ENCODE measurements at regions not wholly inside any gene's neighbourhood (a gene's known extent, or its start where the extent isn't known, plus 50 kb on each side); places are given as distances from the start of the nearest gene placed in this dataset.

GRCh38 chr13:40151673-40152072 lies 496.2 kb downstream of the COG6 start:
- H3K36me3 ChIP-seq (replicated peaks; ENCODE audit: insufficient read depth, low read depth): no peaks in the 10 kb centered on the region
- no peak overlapping the region for H3K4me2 ChIP-seq
- WGBS (ENCODE audit: low lambda C conversion rate, missing lambda C conversion rate): 91% methylated on average over 2 of the region's 2 CpGs
- peaks cover 4% of the 10 kb centered on the region for H3K27me3 ChIP-seq
- no peaks in the 10 kb centered on the region for H3K9me2 ChIP-seq (replicated peaks; ENCODE audit: insufficient read depth)
- H3K27ac ChIP-seq: no peak overlapping the region
- no peaks in the 10 kb centered on the region for H3K79me2 ChIP-seq
- H4K20me1 ChIP-seq (ENCODE audit: insufficient read depth, poor library complexity, severe bottlenecking): no peaks in the 10 kb centered on the region
- DNase-seq (ENCODE audit: low spot score): no peak
- no peak overlapping the region for H3K4me3 ChIP-seq
- H3K4me1 ChIP-seq (ENCODE audit: insufficient read depth): no peaks in the 10 kb centered on the region
- TF ChIP-seq CTCF (IDR thresholded peaks at IDR 0.05; ENCODE audit: poor library complexity) (no peak), EZH2phosphoT487 (IDR thresholded peaks at IDR 0.05; ENCODE audit: low read depth, severe bottlenecking, unreplicated experiment) (no peak), EZH2 (IDR thresholded peaks at IDR 0.05; ENCODE audit: borderline replicate concordance) (no peak)
- no peak overlapping the region for H2AFZ ChIP-seq
- no peaks in the 10 kb centered on the region for H3K9me3 ChIP-seq (ENCODE audit: low read depth)

GRCh38 chr13:40152145-40152544 lies 496.7 kb downstream of the COG6 start:
- TF ChIP-seq CTCF (IDR thresholded peaks at IDR 0.05; ENCODE audit: poor library complexity) (no peak), EZH2 (IDR thresholded peaks at IDR 0.05; ENCODE audit: borderline replicate concordance) (no peak), EZH2phosphoT487 (IDR thresholded peaks at IDR 0.05; ENCODE audit: low read depth, severe bottlenecking, unreplicated experiment) (no peak)
- no peak overlapping the region for H3K4me2 ChIP-seq
- WGBS (ENCODE audit: low lambda C conversion rate, missing lambda C conversion rate): 85% methylated on average over 3 of the region's 3 CpGs

GRCh38 chr13:40152922-40153321 lies 497.5 kb downstream of the COG6 start:
- Histone ChIP-seq H3K4me2 (no peak overlapping the region), H3K9me2 (replicated peaks; ENCODE audit: insufficient read depth) (no peaks in the 10 kb centered on the region), H3K27me3 (peaks cover 4% of the 10 kb centered on the region), H3K9me3 (ENCODE audit: low read depth) (no peaks in the 10 kb centered on the region), H3K4me3 (no peak overlapping the region), H3K79me2 (no peaks in the 10 kb centered on the region), H4K20me1 (ENCODE audit: insufficient read depth, poor library complexity, severe bottlenecking) (no peaks in the 10 kb centered on the region), H3K4me1 (ENCODE audit: insufficient read depth) (no peaks in the 10 kb centered on the region), H2AFZ (no peak overlapping the region), H3K27ac (no peak overlapping the region), H3K36me3 (replicated peaks; ENCODE audit: insufficient read depth, low read depth) (no peaks in the 10 kb centered on the region)
- WGBS (ENCODE audit: low lambda C conversion rate, missing lambda C conversion rate): 97% methylated on average over 4 of the region's 4 CpGs
- no peak for DNase-seq (ENCODE audit: low spot score)
- no peak for TF ChIP-seq EZH2phosphoT487 (IDR thresholded peaks at IDR 0.05; ENCODE audit: low read depth, severe bottlenecking, unreplicated experiment)
- TF ChIP-seq EZH2 (IDR thresholded peaks at IDR 0.05; ENCODE audit: borderline replicate concordance): no peak
- no peak for TF ChIP-seq CTCF (IDR thresholded peaks at IDR 0.05; ENCODE audit: poor library complexity)

More at GRCh38 chr13:40152145-40152544, 496.7 kb downstream of the COG6 start:
- Histone ChIP-seq H2AFZ (no peak overlapping the region), H3K4me3 (no peak overlapping the region), H3K36me3 (replicated peaks; ENCODE audit: insufficient read depth, low read depth) (no peaks in the 10 kb centered on the region), H3K9me3 (ENCODE audit: low read depth) (no peaks in the 10 kb centered on the region), H3K9me2 (replicated peaks; ENCODE audit: insufficient read depth) (no peaks in the 10 kb centered on the region), H3K27me3 (peaks cover 4% of the 10 kb centered on the region), H3K27ac (no peak overlapping the region), H3K4me1 (ENCODE audit: insufficient read depth) (no peaks in the 10 kb centered on the region), H3K79me2 (no peaks in the 10 kb centered on the region), H4K20me1 (ENCODE audit: insufficient read depth, poor library complexity, severe bottlenecking) (no peaks in the 10 kb centered on the region)
- DNase-seq (ENCODE audit: low spot score): no peak

- Histone ChIP-seq H3K9me2 (replicated peaks; ENCODE audit: insufficient read depth) (no peaks in the 10 kb centered on the region), H3K9me3 (ENCODE audit: low read depth) (no peaks in the 10 kb centered on the region), H3K27me3 (peaks cover 4% of the 10 kb centered on the region), H3K4me1 (ENCODE audit: insufficient read depth) (no peaks in the 10 kb centered on the region), H2AFZ (no peak overlapping the region), H3K4me2 (no peak overlapping the region), H3K36me3 (replicated peaks; ENCODE audit: insufficient read depth, low read depth) (no peaks in the 10 kb centered on the region), H3K79me2 (no peaks in the 10 kb centered on the region), H3K4me3 (no peak overlapping the region), H3K27ac (no peak overlapping the region), H4K20me1 (ENCODE audit: insufficient read depth, poor library complexity, severe bottlenecking) (no peaks in the 10 kb centered on the region)
- 88% methylated on average over 2 of the region's 2 CpGs for WGBS (ENCODE audit: low lambda C conversion rate, missing lambda C conversion rate)
- TF ChIP-seq CTCF (IDR thresholded peaks at IDR 0.05; ENCODE audit: poor library complexity) (no peak), EZH2phosphoT487 (IDR thresholded peaks at IDR 0.05; ENCODE audit: low read depth, severe bottlenecking, unreplicated experiment) (no peak), EZH2 (IDR thresholded peaks at IDR 0.05; ENCODE audit: borderline replicate concordance) (no peak)
- no peak for DNase-seq (ENCODE audit: low spot score)
These were observed 498.1 kb downstream of the COG6 start for GRCh38 chr13:40153516-40153915.
